Astrocyte of the hippocampus (primary cell): ENCODE measurements at regions not wholly inside any gene's neighbourhood (a gene's known extent, or its start where the extent isn't known, plus 50 kb on each side); places are given as distances from the start of the nearest gene placed in this dataset.

Source experiments
- DNase-seq: peaks from one replicate; pipeline ENCODE4 v3.0.0; 2011; ENCODE audit warnings: low read depth, low spot score

DNA sequence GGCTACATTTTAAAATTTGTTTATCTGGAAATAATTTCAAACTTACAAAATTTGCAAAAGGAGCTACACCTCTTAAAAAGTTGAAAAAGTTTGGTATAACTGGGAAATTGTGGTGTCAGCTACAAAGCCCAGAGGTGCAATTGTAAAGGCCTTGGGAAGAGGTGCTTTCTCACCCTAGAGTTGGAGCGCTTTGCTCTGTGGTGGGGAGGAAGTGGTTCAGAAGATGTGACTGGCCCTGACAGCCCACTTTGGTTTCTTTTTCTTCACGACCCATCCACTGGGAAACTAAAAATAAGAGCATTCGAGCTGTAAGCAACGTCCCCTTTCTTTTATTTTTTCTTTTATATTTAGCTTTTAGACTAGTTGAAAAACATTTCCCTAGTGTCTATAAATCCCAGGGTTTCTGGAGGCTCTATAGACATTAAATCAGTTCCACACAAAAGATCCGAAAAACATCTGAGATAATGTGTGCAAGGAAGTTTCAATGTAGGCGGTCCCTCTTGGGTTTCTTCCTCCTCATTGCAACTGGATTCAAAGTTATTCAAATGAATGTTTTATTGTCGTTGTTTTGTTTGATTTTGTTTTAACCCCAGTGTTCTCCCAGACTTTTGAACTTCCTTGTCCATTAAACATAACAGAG, 397.8 kb downstream of the KIF16B start:
- DNase-seq, result no peak

GRCh38 chr20:16174311-16174710, 398.9 kb downstream of the KIF16B start:
- DNase-seq, result no peak

DNA sequence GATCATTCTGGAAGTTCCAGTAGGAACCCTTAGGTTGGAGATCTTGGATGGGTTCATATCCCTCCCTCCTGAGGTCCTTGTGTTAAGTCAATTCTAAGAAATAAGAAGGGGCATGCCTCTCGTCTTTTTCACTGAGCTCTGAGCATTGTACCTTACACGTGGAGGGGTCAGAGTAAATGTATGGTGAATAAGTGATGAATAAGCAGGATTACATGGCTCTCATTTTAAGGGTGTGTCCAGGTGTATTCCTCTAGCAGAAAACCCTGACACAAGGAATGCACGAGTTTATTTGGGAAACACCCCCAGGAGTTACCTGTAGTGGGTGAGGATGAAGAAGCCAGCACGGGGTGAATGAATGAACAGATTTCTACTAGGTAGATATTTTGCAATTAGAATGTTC, 400.2 kb downstream of the KIF16B start:
- no peak for DNase-seq

GRCh38 chr20:16171180-16171579, 402.1 kb downstream of the KIF16B start:
- no peak for DNase-seq

- no peak for DNase-seq
Measured at GRCh38 chr20:16170406-16170971, 402.8 kb downstream of the KIF16B start.

DNA sequence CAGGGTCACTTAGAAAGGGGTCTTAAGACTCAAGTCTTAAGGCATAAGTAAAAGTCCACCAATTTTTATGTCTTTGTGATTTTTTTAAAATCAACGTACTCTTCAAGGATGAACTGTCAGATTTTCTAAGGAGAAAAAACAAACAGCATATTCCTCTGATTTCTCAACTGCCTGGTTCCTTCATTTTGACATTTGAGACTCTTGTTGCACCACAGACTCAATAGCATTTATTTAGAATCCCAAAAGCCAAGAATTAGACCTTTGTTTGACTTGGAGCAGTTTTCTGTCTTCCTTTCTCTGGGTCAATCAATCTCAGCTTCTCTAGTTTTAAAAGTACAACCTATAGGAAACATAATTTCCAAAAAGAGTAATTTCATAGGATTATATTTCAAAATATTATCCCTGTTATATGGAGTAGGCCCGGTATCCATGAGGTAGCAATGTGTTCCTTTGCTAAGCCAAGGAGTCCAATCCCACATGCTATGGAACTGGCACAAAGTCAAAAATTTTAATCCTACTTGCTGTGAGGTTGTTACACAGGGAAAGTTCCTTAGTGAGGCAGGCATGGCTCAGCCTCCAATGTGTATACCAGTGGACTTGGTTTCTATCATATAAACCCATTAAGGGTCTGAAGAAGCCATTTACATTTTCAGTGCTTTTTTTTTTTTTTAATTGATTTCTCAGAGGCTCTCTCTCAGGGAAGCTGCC, 405.7 kb downstream of the KIF16B start:
- DNase-seq, result no peak

DNA sequence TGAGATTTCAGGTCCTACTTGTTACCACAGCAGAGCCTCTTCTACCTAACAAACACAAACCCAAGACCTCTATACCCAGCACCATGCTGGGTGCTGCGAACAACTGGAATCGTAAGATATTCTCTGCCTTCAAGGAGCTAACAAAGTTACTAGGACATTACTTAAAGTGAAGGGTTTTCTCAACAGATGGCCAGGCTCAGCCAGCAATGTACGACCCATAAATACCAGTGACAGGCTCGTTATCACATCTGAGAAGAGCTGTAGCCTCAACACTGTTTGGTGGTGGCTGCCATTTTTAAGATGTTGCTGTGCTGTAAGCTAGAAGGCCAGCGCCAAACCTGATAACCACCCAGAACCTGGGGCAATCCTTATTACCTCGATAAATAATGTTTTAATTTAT, 406.5 kb downstream of the KIF16B start:
- no peak for DNase-seq

DNA sequence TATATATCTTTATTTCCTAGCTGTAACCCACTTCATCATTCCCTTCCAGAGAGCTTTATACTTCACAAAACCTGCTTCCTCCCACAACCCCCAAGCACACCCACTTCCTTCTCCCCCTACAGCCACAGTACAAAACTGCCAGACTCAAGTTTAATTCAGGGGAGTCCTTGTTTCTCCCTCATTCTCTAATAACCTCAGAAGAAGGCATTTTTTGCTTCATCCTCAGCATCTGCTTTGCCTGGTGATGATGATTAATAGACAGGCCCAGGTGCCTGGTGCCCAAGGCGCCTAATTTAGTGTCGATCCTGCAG, 414.3 kb downstream of the KIF16B start:
- DNase-seq, result no peak

GRCh38 chr20:16158090-16158975, 414.9 kb downstream of the KIF16B start:
- no peak for DNase-seq

DNA sequence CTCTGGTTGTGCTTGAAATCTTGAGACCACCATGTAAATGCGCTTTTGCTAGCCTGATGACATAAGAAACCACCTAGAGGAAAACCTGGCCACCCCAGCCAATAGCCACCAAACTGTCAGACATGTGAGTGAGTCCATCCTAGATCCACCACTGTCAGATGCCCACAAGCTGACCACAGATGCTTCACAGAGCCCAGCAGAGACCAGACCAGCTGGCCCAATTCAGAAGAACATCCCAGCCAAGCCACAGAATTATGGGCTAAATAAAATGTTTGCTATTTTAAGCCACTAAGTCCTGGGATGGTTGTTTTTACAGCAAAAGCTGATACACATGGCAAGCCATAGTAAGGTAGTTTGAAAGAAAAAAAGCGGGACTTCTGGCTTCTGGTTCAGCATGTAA, 425.3 kb downstream of the KIF16B start:
- DNase-seq, result no peak

DNA sequence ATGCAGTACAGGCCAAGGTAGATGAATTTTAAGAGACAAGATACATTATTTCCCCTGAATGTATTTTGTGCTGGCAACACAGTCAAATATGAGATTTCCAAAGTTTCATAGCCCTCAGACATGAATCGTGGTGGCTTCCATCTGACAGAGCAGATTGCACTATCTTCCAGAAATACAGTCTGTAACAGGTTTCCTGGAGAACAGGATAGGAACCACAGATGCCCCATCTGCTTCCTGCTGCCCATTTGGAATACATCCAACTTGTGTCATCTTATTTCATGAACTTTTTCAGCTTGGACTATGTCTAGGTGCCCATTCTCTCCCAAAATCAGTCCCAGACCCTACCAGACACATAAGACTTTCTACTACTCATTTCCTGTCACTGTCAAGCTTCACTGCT, 426.0 kb downstream of the KIF16B start:
- DNase-seq, result no peak

DNA sequence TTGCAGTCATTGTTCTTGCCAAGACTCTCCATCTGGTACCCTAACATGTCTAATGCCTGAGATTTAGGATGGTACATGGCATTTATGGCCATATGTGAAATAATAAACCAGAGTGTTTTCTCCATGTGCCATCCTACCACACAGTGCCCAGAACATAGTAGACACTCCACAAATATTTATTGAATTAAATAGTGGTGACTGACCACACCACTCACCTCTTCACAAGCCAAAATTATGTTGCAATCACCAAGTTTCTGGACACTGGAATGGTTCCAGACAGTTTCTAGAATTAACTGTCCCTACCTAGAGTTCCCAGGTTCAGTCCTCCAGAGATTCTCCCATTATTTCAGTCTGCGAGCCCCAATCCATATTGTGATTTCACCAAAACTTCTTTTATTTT, 427.3 kb downstream of the KIF16B start:
- no peak for DNase-seq

DNA sequence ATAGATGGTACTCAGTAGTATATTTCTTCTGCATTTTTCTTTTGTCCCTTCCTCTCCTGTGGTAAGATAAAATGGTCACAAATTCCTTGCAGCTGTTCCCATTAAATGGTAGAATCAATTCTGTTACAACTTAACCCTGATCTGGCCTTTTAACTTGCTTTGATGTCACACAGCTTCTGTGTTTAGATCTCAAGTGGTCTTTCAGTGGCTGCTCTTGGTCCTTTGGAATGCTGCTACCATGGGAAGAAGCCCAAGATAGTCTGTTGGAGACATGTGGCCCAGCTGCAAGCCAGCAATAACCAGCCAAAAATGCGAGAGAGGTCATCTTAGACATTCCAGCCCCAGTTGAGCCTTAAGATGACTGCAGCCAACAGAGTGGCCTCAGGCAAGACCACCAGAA, 429.7 kb downstream of the KIF16B start:
- no peak for DNase-seq

DNA sequence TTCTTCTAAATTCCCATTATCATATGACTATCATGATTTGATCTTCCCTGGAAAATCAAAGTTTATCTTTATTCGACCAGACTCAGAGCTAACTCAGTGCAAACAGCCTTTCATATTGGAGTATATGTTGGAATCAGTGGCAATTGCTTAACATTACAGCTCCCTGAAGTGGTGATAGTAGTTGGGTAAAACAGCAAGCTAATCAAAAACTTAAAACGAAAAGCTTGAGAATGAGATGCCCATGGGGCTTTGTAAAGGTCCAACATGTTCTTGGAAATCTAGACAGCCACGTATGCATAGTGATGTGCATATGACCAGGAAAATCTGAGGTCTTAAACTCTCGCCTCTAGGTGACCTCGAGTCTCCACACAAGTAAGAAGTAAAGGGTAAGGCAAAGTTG, 437.6 kb downstream of the KIF16B start:
- DNase-seq, result no peak

GRCh38 chr20:16132036-16132798, 441.0 kb downstream of the KIF16B start:
- no peak for DNase-seq

- DNase-seq, result no peak
Measured at GRCh38 chr20:16129411-16129810, 443.8 kb downstream of the KIF16B start.

DNA sequence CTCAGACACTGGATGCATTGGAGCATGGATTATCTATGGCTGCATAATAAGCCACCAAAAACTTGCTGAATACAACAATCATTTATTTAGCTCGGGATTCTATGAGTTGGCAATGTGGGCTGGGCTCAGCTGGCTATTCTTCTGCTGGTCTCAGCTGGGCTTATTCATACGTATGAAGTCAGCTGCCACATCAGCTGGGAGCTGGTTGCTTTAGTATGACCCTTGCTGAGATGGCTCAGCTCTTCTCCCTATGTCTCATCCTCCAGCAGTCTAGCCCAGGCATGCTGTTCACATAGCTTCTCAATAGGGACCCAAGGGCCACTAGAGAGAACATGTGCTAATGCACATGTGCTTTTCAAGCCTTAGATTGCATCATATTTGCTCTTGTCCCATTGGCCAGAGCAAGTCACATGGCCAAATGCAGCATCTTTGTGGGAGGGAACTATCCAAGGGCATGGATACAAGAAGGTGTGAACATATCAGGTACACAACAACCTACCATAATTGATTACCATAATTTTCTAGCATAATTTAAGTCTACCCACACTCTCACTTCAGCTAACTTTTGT, 444.6 kb downstream of the KIF16B start:
- no peak for DNase-seq

- DNase-seq, result peak; percentile 65
Measured at GRCh38 chr20:16125816-16126215, 447.4 kb downstream of the KIF16B start.

DNA sequence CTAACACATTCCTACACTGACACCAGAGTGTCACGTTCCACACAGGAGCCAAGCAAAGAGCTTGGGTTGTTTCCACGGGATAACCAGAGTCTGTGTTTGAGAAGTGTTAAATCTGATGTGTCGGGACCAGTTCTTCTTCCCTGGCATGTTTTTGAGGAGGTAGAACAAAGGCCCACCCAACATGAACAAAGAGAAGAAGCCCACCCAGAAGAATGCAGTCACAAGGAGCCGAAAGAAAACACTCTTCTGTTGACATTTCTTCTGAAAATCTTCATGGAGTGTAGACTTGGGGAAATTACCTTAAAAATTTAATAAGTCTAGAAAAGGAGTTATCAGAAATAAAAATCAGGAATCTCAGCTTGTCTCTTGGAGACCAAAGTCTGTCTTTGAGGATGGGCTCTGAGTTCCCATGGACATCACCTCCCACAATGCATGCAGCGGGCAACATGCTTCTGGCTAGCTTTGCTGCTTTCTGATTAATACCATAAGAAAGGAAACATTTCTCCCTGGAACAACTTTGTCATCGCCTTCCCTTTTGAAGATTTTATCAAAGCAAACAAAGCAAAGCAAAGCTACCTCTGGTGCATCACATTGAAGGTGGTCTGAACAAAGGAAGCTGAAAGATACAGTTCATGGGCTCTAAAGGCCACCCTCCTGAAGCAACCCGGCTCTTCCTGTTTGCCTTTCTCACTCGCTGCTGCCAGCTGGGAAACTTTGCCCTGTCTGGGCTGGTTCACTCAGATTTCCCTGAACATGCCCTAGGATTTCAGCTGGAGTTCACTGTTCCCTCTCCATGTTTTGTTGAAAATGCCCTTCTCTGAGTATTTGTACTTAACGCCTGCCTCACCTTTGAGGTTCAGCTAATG, 448.1 kb downstream of the KIF16B start:
- DNase-seq, result no peak

GRCh38 chr20:16124491-16124890, 448.8 kb downstream of the KIF16B start:
- DNase-seq, result no peak
